PC-3 (cell line): ENCODE measurements at regions not wholly inside any gene's neighbourhood (a gene's known extent, or its start where the extent isn't known, plus 50 kb on each side); places are given as distances from the start of the nearest gene placed in this dataset.

Experiments used
- CTCF ChIP-seq: fragments of 300-600 bp; sonication (generic); conservative IDR thresholded peaks from 2 replicates; pipeline ENCODE4 v1.5.1; 2017; ENCODE audit warnings: antibody characterized with exemption, low read depth, mild to moderate bottlenecking, low read length
- EZH2 ChIP-seq: fragments of 300-600 bp; sonication (generic); IDR thresholded peaks from one replicate; pipeline ENCODE4 v1.6.1; 2017; ENCODE audit warnings: antibody characterized with exemption, mild to moderate bottlenecking, low read length; ENCODE audit not compliant: unreplicated experiment

- TF ChIP-seq CTCF: no peak
- no peak for TF ChIP-seq EZH2
Measured at GRCh38 chr4:67162690-67163089, 382.6 kb downstream of the CENPC start.
